ENCODE measurements at regions not wholly inside any gene's neighbourhood (a gene's known extent, or its start where the extent isn't known, plus 50 kb on each side); places are given as distances from the start of the nearest gene placed in this dataset.
"Not testable (repeated sequence)": the region's sequence is repeated elsewhere in the genome, so short reads cannot be mapped to it uniquely, and the experiment has no call there.

DNA sequence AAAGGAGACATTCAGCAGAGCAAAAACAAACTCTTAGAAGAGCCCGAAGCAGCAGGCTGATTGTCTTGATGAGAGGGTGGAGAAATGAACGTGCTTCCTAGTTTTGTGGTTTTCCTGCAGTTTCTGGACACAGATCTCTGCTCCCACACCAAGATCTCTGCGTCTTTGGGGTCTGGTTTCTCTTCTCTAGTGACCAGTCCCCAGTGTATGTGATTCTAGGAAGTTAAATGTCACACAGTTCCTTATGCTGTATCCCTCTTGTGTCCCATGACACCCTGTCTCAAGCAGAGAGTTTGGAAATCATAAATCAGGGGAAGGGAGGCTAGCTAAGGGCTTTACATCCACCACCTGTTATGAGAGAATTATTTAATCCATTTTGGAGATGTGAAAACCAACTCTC is 55.4 kb upstream of the KLF14 start:
- no peak for DNase-seq (ENCODE audit: low read depth in 2 of 3, low spot score in 1 of 3)

DNA sequence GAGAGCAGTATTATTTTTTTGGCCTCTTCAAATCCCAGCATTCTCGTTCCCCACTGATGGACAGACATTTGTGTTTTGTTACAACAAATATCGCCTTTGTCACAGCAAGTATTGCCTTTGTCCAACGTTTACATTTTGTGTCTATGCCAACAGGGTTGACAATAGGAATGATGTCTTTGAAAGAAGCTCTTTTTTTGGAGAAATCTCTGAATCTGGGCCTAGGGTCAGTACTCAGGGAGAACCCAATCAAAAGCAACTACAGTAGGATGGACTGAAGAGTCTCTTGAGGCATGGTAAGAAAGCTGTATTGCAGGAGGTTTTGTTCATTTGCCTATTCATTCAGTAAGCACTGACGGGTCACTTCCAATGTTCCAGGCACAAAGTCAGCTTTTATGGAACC is 57.7 kb upstream of the KLF14 start:
- DNase-seq (ENCODE audit: low read depth in 2 of 3, low spot score in 1 of 3), result no peak

DNA sequence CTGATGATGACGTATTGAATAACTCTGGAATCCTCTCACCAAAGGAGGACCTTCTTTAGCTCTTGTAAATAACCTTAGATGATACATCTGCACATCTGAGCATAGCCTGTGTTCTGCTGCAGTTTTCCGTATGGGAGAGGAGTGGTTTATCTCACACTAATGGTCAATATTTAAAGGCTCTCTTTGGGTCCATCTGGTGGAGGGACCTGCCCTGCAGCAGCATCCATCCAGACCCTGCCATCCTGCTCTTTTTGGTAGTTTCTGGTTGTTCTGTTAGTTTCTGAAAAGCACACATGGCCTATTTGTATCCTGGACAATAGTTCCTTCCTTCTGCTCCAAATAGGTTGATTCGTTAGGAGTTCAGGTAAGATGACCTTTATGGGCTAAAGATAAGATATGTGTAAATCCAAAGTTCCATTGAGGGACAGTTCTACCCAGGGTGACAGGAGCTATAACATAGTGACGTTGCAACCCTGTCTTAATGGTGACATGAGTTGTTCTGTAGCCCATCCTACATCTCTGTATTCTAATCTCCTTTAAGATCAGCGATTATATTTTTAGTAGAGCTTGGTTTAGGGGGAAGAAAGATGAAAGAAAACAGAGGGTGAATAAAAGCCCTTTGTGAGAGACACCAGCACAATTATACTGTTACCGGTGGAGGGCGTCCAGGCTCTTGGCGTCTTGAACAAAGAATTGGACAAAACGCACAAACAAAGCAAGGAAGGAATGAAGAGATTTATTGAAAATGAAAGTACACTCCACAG is 60.0 kb upstream of the KLF14 start:
- no peak for DNase-seq (ENCODE audit: low read depth in 2 of 3, low spot score in 1 of 3)

DNA sequence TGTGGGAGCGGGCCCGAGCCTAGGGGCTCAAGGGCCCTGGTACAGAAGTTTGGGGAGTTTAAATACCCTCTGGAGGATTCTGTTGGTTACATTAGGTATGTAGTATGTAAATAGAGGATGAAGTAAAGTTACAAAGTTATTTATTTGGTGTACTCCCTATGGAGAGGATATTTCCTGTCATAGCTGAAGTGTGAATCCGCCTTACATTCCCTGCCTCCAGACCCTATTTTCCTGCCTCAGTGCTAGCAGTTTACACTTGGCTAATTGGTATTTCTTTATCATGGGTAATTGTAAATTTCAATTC is 60.6 kb upstream of the KLF14 start:
- no peak for DNase-seq (ENCODE audit: low read depth in 2 of 3, low spot score in 1 of 3)

DNA sequence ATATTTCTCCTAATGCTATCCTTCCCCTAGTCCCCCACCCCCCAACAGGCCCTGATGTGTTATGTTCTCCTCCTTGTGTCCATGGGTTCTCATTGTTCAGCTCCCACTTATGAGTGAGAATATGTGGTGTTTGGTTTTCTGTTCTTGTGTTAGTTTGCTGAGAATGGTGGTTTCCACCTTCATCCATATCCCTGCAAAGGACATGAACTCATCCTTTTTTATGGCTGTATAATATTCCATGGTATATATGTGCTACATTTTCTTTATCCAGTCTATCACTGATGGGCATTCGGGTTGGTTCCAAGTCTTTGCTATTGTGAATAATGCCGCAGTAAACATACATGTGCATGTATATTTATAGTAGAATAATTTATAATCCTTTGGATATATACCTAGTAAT is 62.4 kb upstream of the KLF14 start:
- DNase-seq (ENCODE audit: low read depth in 2 of 3, low spot score in 1 of 3), result not testable (repeated sequence)

DNA sequence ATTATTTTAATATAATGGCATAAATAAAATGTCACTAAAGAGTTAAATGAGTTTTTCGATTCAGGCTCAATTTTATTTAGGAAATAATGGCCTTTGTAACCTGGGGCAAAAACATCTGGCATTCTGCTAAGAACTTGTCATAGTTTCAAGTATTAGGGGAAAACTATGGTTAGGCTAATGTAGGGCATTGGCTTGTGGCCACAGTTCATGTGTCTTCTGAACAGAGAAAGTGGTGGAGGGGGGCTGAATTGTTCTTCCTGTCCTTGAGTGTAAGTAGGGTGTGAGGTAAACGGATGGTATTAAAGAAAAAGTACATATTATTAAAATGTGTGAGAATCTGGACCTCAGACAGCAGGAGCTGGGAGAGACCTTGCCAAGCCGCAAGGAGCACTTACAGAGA is 69.1 kb upstream of the KLF14 start:
- no peak for DNase-seq (ENCODE audit: low read depth in 2 of 3, low spot score in 1 of 3)

DNA sequence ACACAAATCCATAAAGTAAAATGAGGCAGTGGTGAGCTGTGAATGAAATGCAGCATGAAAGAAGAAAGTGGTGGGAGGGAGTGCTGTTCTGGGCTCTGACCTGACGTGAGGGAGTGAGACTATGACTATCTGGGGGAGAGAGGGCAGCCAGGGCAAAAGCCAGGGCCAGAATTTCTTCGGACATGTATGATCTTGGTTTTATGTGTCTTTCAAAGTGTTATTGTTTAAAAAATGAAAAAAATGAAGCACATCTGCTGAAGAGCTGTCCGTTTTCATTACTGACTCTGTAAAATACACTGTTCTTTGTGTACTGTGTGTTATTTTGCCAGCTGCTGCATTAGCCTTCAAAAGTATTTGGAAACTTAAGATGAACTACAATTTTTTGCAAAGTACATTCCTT is 70.2 kb upstream of the KLF14 start:
- no peak for DNase-seq (ENCODE audit: low read depth in 2 of 3, low spot score in 1 of 3)

DNA sequence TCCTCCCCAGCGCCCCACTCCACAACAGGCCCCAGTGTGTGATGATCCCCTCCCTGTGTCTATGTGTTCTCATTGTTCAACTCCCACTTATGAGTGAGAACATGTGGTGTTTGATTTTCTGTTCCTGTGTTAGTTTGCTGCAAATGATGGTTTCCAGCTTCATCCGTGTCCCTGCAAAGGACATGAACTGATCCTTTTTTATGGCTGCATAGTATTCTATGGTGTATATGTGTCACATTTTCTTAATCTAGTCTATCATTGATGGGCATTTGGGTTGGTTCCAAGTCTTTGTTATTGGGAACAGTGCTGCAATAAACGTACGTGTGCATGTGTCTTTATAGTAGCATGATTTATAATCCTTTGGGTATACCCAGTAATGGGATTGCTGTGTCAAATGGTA is 78.8 kb upstream of the KLF14 start:
- DNase-seq (ENCODE audit: low read depth in 2 of 3, low spot score in 1 of 3), result not testable (repeated sequence)

DNA sequence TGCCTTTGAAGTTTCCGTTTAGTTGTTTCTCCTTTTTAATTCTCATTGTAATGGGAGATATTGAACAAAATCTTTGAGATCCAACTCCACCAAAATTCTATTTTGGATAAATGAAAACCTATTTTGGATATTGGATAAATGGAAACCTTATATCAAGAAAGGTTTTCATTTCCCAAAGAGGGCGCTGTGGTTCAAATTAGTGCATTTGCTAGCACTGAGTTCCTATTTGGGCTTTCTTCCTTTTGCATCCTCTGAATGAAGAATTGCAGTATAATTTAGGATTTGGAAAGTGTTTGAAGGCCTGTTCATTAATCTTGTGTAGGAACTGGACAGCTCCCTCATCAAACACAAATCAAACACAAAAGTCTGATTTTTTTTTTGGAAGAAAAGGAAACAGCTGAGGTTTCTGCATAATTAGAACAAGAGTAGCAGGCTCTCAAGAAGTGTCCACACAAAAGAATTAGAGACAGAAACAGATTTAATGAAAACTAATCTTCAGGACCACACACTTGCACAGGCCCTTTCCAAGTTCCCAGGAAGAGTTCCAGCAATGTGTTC is 80.8 kb upstream of the KLF14 start:
- DNase-seq (ENCODE audit: low read depth in 2 of 3, low spot score in 1 of 3), result no peak

DNA sequence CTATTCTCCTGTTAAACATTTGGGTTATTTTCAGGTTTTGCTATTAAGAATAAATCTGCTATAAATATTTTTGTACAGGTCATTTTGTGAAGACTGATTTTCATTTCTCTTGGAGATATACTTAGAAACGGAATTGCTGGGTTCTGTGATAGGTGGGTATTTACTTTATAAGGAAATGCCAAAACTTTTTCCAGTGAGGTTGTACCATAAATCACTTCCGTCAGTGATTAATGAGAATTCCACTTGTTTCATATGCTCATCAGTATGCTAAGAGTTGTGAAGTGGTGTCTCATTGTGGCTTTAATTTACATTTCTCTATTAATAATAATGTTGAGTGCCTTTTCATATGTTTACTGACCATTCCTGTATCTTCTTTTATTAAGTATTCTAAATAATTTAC is 84.0 kb upstream of the KLF14 start:
- no peak for DNase-seq (ENCODE audit: low read depth in 2 of 3, low spot score in 1 of 3)

DNA sequence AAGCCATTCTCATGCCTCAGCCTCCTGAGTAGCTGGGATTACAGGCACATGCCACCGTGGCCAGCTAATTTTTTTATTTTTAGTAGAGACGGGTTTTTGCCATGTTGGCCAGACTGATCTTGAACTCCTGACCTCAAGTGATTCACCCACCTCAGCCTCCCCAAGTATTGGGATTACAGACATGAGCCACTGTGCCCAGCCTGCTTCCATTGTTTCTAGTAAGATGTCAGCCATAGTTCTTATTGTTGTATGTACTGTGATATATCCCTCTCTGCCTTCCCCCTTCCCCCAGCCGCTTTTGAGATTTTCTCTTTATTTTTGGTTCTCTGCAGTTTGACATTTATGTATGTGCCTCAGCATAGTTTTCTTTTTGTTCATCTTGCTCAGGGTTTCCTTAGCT is 87.9 kb upstream of the KLF14 start:
- no peak for DNase-seq (ENCODE audit: low read depth in 2 of 3, low spot score in 1 of 3)

DNA sequence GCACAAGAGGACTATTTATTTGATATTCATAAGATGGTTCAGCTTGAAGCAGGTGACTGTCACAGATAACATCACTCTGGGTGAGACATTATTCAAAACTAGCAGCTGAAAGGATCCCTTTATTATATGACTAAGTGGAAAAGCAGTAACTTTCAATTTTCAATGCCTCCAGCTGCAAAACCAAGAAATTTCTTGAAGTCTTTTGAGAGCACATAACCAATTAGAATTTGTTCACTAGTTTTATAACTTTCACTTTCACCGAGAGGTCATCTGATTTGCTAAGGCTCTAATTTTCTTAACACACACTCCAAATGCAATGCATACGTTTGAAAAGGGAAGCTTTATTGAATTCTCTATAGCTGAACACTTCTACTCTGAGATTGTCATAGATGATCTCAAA is 88.6 kb upstream of the KLF14 start:
- DNase-seq (ENCODE audit: low read depth in 2 of 3, low spot score in 1 of 3), result no peak

DNA sequence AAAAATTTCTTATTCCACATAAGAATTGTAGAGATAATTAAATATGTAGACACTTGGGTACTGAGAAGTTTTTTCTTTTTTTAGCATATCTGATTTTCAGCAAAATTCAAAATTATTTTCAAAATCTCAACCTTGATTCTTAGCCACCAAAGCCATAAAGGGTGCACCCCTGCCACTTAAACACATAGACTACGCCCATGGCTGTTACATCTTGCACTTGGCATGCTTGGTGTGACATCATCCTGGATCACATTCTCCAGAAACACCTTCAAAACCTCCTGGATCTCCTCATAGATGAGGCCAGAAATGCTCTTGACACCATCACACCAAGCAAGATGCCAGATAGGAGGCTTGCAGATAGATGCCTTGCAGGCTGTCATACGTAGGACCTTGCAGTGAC is 89.1 kb upstream of the KLF14 start:
- DNase-seq (ENCODE audit: low read depth in 2 of 3, low spot score in 1 of 3), result no peak

DNA sequence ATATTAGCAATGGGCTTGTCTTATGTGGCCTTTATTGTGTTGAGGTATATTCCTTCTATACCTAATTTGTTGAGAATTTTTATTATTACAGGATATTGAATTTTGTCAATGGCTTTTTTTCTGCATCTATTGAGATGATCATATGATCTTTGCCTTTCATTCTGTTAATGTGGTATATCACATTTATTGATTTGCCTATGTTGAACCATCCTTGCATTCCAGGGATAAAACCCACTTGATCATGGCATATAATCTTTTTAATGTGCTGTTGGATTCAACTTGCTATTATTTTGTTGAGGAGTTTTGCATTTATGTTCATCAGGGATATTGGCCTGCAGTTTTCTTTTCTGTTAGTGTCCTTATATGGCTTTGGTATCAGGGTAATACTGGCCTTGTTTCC is 91.8 kb upstream of the KLF14 start:
- no peak for DNase-seq (ENCODE audit: low read depth in 2 of 3, low spot score in 1 of 3)

DNA sequence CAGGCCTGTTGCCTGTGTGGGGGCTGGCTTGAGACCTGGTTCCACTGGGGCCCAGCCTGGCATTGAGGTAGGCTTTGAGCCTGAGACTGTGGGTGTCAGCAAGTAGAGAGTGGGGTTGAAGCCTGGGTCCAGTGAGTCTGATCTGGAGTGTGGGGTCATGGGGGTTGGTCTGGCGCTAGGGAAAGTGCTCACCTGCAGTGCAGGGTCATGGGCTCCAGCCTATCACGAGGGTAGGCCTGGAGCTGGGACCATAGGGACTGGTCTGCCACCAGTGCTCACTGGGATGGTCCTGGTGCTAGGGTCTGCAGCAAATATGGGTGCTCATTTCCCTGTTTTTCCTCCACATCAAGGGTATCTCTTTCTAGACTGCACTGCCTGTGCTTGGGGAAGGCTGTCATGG is 95.4 kb upstream of the KLF14 start:
- DNase-seq (ENCODE audit: low read depth in 2 of 3, low spot score in 1 of 3), result no peak

DNA sequence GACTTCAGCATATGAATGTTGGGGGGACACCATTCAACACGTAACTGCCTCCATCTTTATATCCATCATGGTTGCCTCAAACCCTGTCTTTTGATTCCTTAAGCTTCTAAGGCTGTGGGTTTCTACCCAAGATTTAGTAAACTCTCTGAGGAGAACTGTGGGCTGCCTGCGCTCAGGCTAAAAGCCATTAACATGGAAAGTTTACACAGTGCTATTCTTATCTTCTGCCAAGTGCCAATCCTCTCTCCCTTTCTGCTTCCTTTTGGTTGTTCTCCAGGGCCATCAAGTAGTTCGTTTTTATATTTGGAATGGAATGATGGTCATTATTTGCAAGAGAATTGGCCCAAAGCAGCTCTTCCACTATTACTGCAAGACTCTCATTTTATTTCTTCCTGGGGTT is 97.3 kb upstream of the KLF14 start:
- no peak for DNase-seq (ENCODE audit: low read depth in 2 of 3, low spot score in 1 of 3)

DNA sequence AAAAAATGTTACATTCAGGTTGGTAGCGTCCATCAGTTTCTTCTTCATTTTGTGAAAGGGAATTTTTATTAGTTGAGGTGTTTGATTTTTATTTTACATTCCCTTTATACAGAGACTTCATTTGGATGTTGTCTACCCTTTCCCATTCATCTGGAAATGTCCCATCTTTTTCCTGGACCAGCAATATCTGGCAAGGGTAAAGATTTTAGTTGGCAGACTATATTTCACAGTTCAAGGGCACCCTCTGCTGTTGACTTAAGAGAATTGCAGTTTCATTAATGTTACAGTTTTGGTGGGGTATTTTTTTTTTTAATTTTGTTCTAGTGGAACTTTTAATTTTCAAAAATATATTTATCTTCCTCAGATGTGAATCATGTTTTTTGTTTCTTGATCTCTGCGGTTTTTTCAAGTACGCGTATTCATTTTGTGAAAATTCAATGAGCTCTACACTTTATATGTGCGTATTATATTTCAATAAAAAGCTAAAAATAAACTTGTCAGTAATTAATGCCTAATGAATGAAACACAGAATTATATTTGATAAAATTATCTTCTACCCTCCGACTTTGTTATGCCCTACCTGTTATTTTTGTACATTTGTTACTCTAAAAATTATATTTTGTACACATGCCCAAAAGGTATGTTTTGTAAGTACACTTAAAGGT is 97.9 kb upstream of the KLF14 start:
- DNase-seq (ENCODE audit: low read depth in 2 of 3, low spot score in 1 of 3), result no peak

DNA sequence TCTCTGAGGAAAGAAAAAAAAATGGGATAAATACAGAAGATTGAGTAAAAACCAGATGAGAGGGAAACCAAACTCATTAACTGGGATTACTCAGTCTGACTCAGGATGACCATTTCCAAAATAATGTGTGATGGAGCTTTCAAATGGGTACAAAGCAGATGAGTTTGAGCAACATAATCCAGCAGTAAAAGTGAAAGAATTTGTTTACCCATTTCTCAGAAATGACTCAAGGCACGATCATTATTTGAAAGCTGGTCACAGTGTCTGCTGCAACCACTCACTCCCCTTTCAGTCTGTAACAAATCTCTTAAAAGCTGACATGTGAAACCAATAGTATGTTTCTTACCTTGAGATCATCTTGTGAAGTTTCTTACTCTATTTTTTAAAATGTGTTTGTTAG is 104.7 kb upstream of the KLF14 start:
- peak in 1 of 3 donors; percentile 29 for DNase-seq (ENCODE audit: low read depth in 2 of 3, low spot score in 1 of 3)

DNA sequence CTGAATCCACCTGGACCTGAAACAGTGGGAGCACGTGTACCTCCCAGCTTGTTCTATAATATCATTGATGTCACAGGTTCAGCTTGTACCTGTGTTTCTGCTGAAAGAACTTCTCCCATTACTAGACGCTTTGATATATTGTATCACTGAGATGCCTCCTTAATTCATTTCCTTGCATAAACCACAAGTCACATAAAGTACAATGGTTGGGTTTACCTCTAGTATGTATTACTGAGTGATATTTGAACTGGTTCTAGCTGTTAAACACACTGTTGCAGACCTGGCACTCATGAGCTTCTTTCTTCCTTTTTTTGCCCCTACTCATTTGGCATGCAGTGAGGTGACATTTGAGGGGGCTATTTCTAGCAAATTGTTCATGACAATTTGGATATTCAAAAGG is 106.6 kb upstream of the KLF14 start:
- no peak for DNase-seq (ENCODE audit: low read depth in 2 of 3, low spot score in 1 of 3)

DNA sequence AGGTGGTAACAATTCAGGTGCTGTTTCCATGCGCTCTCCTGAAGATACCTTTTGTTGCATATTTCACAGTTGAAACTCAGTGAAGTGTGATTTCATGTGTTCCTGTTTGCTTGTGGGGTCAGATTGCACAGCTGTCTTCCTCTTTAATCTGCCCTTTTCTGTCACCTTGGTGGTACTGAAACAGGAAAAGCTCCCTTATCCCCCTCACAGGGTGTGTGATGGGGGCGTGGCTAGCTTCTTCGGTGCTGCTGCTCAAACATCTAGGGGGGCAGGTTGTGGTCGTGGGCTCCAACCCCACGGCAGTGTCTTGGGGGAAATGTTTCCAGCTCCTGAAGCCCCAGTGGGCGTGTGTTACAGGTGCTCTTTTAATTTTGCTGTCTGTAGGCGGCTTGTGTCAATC is 107.4 kb upstream of the KLF14 start:
- no peak for DNase-seq (ENCODE audit: low read depth in 2 of 3, low spot score in 1 of 3)

DNA sequence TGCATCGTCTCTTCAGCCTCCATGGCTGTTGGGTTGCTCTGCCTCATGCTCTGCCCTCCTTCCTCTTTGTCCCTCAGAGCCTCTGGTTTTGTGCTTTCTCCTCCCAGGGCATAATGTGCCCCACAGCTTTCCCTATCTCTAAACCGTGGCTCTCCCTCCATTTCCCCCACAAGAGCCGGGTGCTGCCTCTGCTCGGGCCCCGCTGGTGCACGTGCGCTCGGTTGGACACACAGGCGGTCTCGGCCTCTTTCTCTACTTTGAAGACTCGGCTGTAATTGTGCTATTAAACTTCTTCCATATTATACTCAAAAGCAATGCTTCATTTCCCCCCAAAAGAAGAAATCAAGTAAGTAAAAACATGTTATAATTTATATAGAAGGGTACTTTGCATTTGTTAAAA is 109.7 kb upstream of the KLF14 start:
- DNase-seq (ENCODE audit: low read depth in 2 of 3, low spot score in 1 of 3), result no peak

DNA sequence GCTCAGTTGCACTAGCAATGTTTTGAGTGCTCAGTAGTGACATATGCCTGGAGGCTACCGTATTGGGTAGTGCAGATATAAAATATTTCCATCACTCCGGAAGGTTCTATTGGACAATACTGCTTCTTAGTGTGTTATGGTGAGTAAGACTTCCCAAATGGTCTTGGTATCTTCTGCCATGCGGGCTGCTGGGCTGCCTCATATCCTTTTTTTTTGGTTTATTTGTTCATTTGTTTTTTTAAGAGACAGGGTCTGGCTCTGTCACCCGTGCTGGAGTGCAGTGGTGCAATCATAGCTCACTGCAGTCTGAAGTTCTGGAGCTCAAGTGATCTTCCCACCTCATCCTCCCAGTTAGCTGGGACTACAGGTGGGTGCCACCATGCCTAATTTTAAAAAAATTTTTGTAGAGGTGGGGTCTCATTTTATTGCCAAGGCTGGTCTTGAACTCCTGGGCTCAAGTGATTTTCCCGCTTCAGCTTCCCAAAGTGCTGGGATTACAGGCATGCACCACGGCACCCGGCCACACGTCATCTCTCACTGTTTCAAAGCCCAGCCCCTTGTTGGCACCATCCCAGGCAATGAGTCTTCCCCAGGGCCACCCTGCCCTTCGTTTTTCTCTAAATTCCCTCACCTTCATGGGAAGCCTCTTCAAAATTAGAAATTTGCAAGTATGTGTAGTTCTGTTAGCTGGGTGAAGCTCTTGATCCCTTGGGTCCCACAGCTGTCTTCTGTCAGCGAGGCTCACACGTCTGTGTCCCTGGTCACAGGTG is 111.0 kb upstream of the KLF14 start:
- no peak for DNase-seq (ENCODE audit: low read depth in 2 of 3, low spot score in 1 of 3)
